ENCODE measurements at regions not wholly inside any gene's neighbourhood (a gene's known extent, or its start where the extent isn't known, plus 50 kb on each side); places are given as distances from the start of the nearest gene placed in this dataset.

- no peak for DNase-seq (ENCODE audit: low spot score)
Observed at GRCh38 chr6:43869079-43869710, 99.2 kb downstream of the VEGFA start.

- DNase-seq (ENCODE audit: low spot score), result no peak
Observed at GRCh38 chr6:43868467-43868866, 98.5 kb downstream of the VEGFA start.

GRCh38 chr6:43867996-43868395, 98.0 kb downstream of the VEGFA start:
- DNase-seq (ENCODE audit: low spot score), result no peak

DNA sequence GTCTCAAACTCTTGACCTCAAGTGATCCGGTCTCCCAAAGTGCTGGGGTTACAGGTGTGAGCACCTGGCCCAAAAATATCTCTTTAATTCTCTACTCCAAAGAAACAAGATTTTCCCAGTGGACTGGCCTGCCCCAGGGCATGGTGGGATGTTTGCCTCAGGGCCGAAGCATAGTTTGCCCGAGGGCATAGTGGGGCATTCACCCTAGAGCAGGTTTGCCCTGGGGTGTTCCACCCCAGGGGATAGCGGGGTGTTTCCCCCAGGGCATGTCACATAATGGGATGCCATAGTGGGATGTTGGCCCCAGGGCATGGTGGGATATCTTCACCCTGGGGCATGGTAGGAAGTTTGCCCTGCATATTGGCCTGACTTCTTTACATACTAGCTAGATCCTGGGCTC, 97.2 kb downstream of the VEGFA start:
- no peak for DNase-seq (ENCODE audit: low spot score)

- DNase-seq (ENCODE audit: low spot score), result no peak
Observed at GRCh38 chr6:43865932-43866645, 96.1 kb downstream of the VEGFA start.

- DNase-seq (ENCODE audit: low spot score), result no peak
Observed at GRCh38 chr6:43865086-43865485, 95.1 kb downstream of the VEGFA start.

- no peak for DNase-seq (ENCODE audit: low spot score)
Observed at GRCh38 chr6:43862925-43863324, 92.9 kb downstream of the VEGFA start.

- no peak for DNase-seq (ENCODE audit: low spot score)
Observed at GRCh38 chr6:43861212-43861894, 91.3 kb downstream of the VEGFA start.

GRCh38 chr6:43860285-43860684, 90.3 kb downstream of the VEGFA start:
- DNase-seq (ENCODE audit: low spot score), result no peak

DNA sequence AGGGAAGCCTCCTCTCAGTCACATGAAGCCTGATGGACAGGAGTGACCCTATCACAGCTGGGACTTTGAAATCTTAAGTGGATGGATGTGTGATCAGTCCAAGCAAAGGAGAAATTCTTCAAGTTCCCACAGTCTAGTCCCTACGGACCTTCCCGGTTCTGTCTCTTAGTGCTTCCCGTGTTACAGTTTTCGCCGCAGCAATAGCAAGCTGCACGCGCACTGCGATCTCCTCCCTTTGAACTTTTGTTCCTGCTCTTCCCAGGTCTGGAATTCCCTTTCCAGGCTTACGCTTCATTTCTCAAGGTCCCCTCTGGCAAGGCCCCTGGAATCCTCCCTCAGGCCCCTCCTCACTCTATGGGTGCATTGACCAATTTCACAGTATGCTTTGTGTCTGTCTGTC, 89.2 kb downstream of the VEGFA start:
- DNase-seq (ENCODE audit: low spot score), result no peak

DNA sequence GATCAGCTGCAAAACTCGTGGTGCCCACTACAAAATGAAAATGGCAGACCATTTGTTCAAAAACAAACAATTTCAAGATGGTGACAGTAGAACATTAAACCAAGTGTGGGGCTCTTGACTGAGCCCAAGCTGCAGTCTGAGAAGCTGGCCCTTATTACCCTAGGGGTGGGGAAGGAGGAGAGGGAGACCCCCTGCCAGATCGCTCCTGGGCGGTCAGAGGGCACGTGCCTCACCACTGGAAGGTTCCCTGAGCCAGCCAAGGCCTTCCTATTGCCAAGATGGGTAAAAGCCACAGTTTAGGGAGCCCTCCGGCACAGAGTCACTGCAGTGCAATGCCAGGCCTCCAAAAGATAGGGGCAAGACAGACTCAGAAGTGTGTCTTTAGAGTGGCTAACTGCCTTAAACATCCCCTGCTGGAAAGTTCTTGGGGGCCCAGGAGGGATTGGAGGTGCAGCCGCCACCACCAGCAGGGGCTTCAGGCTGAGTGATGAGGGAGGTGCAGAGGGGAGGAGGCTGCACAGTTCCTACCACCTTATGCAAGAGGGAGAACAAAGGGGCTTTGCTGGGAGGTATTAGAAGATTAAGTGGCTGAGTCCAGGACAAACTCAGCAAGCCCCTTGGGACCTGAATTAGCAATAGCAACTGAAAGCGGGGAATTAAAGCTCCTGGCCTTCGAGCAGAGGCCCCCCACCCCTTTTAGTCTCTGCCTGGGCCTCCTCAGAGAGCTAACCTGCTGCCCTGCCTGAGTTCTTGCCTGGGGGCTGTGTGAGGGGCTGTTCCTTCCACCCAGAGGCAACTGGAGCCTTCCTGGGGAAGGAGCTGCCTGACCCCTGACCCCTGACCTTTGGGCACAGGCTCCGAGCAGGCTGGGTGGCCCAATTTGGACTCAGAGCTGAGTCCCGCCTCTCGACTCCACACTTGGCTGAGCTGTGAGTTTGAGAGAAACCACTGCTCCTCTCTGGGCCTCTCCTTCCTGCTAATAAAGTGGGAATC, 88.4 kb downstream of the VEGFA start:
- DNase-seq (ENCODE audit: low spot score), result no peak

GRCh38 chr6:43856005-43856765, 86.2 kb downstream of the VEGFA start:
- DNase-seq (ENCODE audit: low spot score), result no peak

GRCh38 chr6:43855247-43855646, 85.2 kb downstream of the VEGFA start:
- DNase-seq (ENCODE audit: low spot score), result no peak

- no peak for DNase-seq (ENCODE audit: low spot score)
Observed at GRCh38 chr6:43853066-43853650, 83.1 kb downstream of the VEGFA start.

GRCh38 chr6:43852350-43852864, 82.4 kb downstream of the VEGFA start:
- no peak for DNase-seq (ENCODE audit: low spot score)

DNA sequence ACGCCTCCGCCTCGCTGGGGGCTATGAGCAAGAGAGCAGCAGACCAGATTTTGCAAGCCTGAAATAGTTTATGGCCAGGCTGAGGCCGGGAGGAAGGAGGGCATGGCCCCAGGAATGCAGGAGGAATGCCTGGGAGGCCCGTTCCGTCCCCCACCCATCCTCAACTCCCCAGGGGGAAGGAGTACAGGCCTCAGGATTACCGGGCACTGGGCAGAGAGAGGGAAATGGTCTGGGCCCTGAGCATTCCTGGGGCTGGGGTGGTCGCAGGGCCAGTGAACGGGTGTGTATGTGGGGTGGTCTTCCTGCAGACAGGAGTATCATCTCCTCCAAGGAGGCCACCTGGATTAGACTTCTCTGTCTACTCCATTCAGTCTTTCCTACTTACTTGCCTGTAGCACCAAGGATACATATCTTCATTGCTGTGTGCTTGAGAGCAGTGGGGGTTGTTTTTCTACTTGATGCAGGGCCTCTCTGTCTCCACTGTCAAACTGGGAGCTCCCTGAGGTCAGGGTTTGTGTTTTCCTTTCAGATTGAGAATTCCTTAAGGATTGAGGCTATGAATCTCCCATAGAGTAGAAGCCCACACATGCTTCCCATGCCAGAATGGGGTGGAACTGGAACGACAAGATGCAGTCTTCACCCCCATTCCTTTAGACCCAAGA, 81.3 kb downstream of the VEGFA start:
- no peak for DNase-seq (ENCODE audit: low spot score)

- no peak for DNase-seq (ENCODE audit: low spot score)
Observed at GRCh38 chr6:43850314-43851203, 80.5 kb downstream of the VEGFA start.

DNA sequence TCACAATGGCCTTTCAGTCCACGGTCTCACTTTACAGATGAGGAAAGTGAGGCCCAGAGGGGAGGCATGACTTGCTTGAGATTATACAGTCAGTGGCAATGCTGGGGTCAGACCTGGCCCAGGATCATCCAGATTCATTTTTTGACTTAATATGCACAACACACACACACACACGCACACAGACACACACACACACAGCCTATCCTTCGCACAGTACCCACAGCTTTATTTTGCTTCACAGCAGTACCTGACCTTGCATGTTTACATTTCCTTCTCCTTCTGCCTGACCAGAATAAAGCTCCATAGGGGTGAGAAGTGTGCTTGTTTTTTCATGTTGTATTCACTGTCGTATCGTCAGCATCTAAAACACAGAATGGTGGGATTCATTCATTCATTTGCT, 79.8 kb downstream of the VEGFA start:
- DNase-seq (ENCODE audit: low spot score), result no peak

Measured in CD4-positive, alpha-beta T cell treated with Interleukin-6 at 100 ng/mL for 8 hours (primary cell).